WTC11 (cell line): ENCODE measurements at regions not wholly inside any gene's neighbourhood (a gene's known extent, or its start where the extent isn't known, plus 50 kb on each side); places are given as distances from the start of the nearest gene placed in this dataset.
"Not testable (repeated sequence)": the region's sequence is repeated elsewhere in the genome, so short reads cannot be mapped to it uniquely, and the experiment has no call there.

Experiments used
- ATAC-seq: fragments of 200-7000 bp; cut with Tn5 transposase; 2 replicates; pipeline ENCODE4 v1.10.0; 2021; ENCODE audit warnings: mild to moderate bottlenecking, moderate library complexity
- CTCF ChIA-PET: fragments of 300-600 bp; sonication (Branson Sonifier 250); formaldehyde crosslinking; loops from one replicate; lab custom pipeline; 2021; ENCODE audit warnings: antibody characterized with exemption; lab: Charles Lee
- POLR2A ChIA-PET: fragments of 350-600 bp; sonication (Branson Sonifier 250); formaldehyde crosslinking; loops from one replicate; lab custom pipeline; 2021; ENCODE audit warnings: antibody characterized with exemption; lab: Charles Lee
- DNase-seq: peaks from one replicate; pipeline ENCODE4 v3.0.0; 2021; ENCODE audit warnings: low spot score
- H3K27ac Mint-ChIP-seq: 2 replicates; pipeline ENCODE4 v1.8.0; 2021; ENCODE audit warnings: mixed read lengths
- H3K27me3 Mint-ChIP-seq: 2 replicates; pipeline ENCODE4 v1.8.0; 2021; ENCODE audit warnings: low read depth, mild to moderate bottlenecking, moderate library complexity, mixed read lengths
- H3K36me3 Mint-ChIP-seq: 2 replicates; pipeline ENCODE4 v1.8.0; 2021; ENCODE audit warnings: mixed read lengths
- H3K4me1 Mint-ChIP-seq: 2 replicates; pipeline ENCODE4 v1.8.0; 2022; ENCODE audit warnings: mixed read lengths
- H3K4me3 Mint-ChIP-seq: 2 replicates; pipeline ENCODE4 v1.8.0; 2021; ENCODE audit warnings: mild to moderate bottlenecking, moderate library complexity, mixed read lengths
- H3K9me3 Mint-ChIP-seq: 2 replicates; pipeline ENCODE4 v1.8.0; 2021; ENCODE audit warnings: mixed read lengths
- AR ChIP-seq: fragments of 250-450 bp; sonication (Bioruptor Pico); IDR thresholded peaks from 2 replicates; pipeline ENCODE4 v1.9.0; 2021; ENCODE audit warnings: mild to moderate bottlenecking
- ESRRA ChIP-seq: sonication (generic); formaldehyde crosslinking; IDR thresholded peaks from 2 replicates; pipeline ENCODE4 v1.8.1; 2022; ENCODE audit warnings: mild to moderate bottlenecking, missing genetic modification reagents, borderline replicate concordance
- GTF2I ChIP-seq: fragments of 250-450 bp; sonication (Bioruptor Pico); conservative IDR thresholded peaks from 2 replicates; pipeline ENCODE4 v1.4.0; 2021; ENCODE audit warnings: mild to moderate bottlenecking
- KAT7 ChIP-seq: sonication (generic); formaldehyde crosslinking; IDR thresholded peaks from 2 replicates; pipeline ENCODE4 v1.8.1; 2023; ENCODE audit warnings: missing genetic modification reagents, mild to moderate bottlenecking, borderline replicate concordance
- NR2C2 ChIP-seq: sonication (generic); formaldehyde crosslinking; IDR thresholded peaks from 2 replicates; pipeline ENCODE4 v1.8.0; 2022; ENCODE audit warnings: mild to moderate bottlenecking, missing genetic modification reagents
- PRDM15 ChIP-seq: sonication (generic); formaldehyde crosslinking; IDR thresholded peaks from 2 replicates; pipeline ENCODE4 v1.8.0; 2022; ENCODE audit warnings: missing genetic modification reagents
- SMAD3 ChIP-seq: sonication (generic); formaldehyde crosslinking; IDR thresholded peaks from 2 replicates; pipeline ENCODE4 v1.8.0; 2022; ENCODE audit warnings: missing genetic modification reagents, mild to moderate bottlenecking, borderline replicate concordance
- ZBTB43 ChIP-seq: sonication (generic); formaldehyde crosslinking; IDR thresholded peaks from 2 replicates; pipeline ENCODE4 v1.8.1; 2023; ENCODE audit warnings: mild to moderate bottlenecking, missing genetic modification reagents
- ZNF232 ChIP-seq: sonication (generic); formaldehyde crosslinking; IDR thresholded peaks from 2 replicates; pipeline ENCODE4 v1.8.0; 2022; ENCODE audit warnings: mild to moderate bottlenecking, missing genetic modification reagents
- ZNF281 ChIP-seq: sonication (generic); formaldehyde crosslinking; IDR thresholded peaks from 2 replicates; pipeline ENCODE4 v1.8.0; 2023; ENCODE audit warnings: mild to moderate bottlenecking, missing genetic modification reagents

DNA sequence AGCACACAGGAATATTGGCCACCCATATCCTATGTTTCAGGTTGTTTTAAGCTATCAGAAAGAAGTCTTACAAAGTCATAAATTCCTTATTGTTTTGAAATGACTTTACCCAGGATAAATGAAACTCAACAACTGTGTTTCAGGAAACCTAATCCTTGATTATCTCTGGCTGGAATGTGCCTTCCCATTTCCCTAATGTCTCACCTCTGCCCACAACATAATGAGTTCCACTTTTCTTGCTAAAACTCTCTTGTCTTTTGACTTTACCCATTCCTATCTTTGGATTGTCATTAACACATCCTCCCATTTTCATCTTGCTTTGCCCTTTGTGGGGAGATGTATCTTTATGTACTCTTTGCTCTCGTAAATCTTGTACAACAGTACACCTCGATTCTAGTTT is 200.0 kb upstream of the DNAJC19 start (continued):
- TF ChIP-seq PRDM15 (CRISPR knock-in tag), result no peak
- TF ChIP-seq, all 79 proteins: peak for 0

GRCh38 chr3:181183764-181184163 is 194.2 kb upstream of the DNAJC19 start:
- CTCF ChIA-PET, result no interaction called here
- H3K4me1 Mint-ChIP-seq, result no peaks in the 10 kb centered on the region
- peaks cover 8% of the 10 kb centered on the region for H3K9me3 Mint-ChIP-seq
- POLR2A ChIA-PET, result no interaction called here
- H3K27me3 Mint-ChIP-seq, result no peaks in the 10 kb centered on the region
- TF ChIP-seq ZNF281 (CRISPR knock-in tag), result no peak
- TF ChIP-seq AR (CRISPR knock-in tag), result no peak
- TF ChIP-seq ESRRA (CRISPR knock-in tag), result no peak
- TF ChIP-seq ZBTB43, result no peak
- no peak for TF ChIP-seq ZNF232 (CRISPR knock-in tag)
- TF ChIP-seq GTF2I (CRISPR knock-in tag), result no peak
- no peak for TF ChIP-seq SMAD3 (CRISPR knock-in tag)
- no peak for TF ChIP-seq NR2C2 (CRISPR knock-in tag)
- TF ChIP-seq KAT7 (CRISPR knock-in tag), result no peak
- ATAC-seq, result no peak
- H3K27ac Mint-ChIP-seq, result no peak overlapping the region
- DNase-seq, result no peak
- peaks cover 3% of the 10 kb centered on the region; the same call in 1 of the 2 replicates for H3K36me3 Mint-ChIP-seq
- no peak overlapping the region for H3K4me3 Mint-ChIP-seq

GRCh38 chr3:181183057-181183456 is 193.5 kb upstream of the DNAJC19 start:
- H3K27me3 Mint-ChIP-seq, ATAC-seq, POLR2A ChIA-PET, H3K36me3 Mint-ChIP-seq, H3K9me3 Mint-ChIP-seq, H3K4me1 Mint-ChIP-seq, DNase-seq, H3K27ac Mint-ChIP-seq, H3K4me3 Mint-ChIP-seq: not testable (repeated sequence)
- CTCF ChIA-PET, result interaction anchor here (1.0 kb wide), 1 partner anchor 96 kb away, joined by 4 read pairs; no protein-coding TSS in a partner anchor
